Sigmoid colon (tissue), 4 donors: ENCODE measurements at regions not wholly inside any gene's neighbourhood (a gene's known extent, or its start where the extent isn't known, plus 50 kb on each side); places are given as distances from the start of the nearest gene placed in this dataset.

Source experiments
- CTCF ChIP-seq, 4 experiments: fragments of 450-650 bp in 3 of 4; fragments of 200-600 bp in 1 of 4; IDR thresholded peaks; one replicate each; pipeline ENCODE4 v1.5.1; 2016 to 2019; ENCODE audit warnings: antibody characterized with exemption in 4 of 4, mild to moderate bottlenecking in 3 of 4, moderate library complexity in 2 of 4
- EP300 ChIP-seq, 4 donors: sonication (generic); formaldehyde crosslinking; IDR thresholded peaks; one replicate each; pipeline ENCODE4 v1.6.1; 2017; ENCODE audit warnings: antibody characterized with exemption in 4 of 4
- POLR2AphosphoS5 ChIP-seq, 4 donors: sonication (generic); formaldehyde crosslinking; IDR thresholded peaks; one replicate each; pipeline ENCODE4 v1.6.1; 2017; ENCODE audit warnings: antibody characterized with exemption in 4 of 4

DNA sequence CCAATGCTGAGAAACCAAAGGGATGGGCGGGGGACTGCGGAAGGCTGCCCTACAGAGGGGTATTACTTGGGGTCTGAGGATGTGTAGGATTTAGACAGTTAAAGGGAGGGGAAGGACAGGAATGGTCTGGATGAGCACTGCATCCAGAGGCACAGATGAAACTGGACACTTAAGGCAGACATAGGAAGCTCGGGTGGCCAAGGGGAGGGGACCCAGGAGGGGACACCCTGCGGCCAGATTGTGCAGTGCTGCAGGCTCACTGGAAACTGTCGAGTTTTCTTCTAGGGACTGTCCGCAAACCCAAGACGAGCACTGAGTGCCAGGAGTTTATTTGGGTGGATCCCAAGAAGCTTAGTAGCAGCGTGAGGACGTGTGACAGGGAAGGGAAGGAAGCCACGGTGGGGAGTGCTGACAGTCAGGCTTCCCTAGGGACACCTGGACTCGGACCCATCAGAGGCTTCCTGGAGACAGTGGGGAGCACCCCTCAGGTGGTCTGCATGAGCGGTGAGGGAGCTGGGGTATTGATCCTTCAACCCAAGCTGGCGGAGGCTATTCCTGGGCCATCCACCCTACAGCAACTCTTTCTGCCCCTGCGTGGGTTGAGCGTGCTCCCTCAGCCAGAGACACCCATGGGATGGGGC lies 278.7 kb downstream of the FOXL1 start:
- TF ChIP-seq CTCF (IDR thresholded peaks at IDR 0.05) (no peak), EP300 (IDR thresholded peaks at IDR 0.05) (no peak), POLR2AphosphoS5 (IDR thresholded peaks at IDR 0.05) (no peak)
